ENCODE measurements at regions not wholly inside any gene's neighbourhood (a gene's known extent, or its start where the extent isn't known, plus 50 kb on each side); places are given as distances from the start of the nearest gene placed in this dataset.
"Not testable (repeated sequence)": the region's sequence is repeated elsewhere in the genome, so short reads cannot be mapped to it uniquely, and the experiment has no call there.

DNA sequence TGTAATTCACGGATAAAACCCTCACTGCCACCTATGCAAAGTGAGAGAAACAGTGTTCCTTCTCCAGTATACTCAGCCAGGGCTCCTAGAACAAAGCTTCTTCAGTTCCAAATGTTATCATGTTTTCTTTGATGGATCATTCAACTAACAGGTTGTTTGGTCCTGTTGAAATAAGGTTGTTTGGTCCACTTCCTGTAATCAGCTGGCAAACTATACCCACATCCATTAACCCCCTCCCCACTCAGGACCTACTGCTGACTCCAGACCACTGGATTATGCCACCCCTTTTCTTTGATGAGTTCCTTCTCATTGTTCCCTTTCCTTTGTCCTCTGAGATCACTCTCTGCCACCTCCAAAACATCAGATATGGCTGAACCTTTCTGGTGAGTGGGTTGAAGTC, 267.7 kb upstream of the USP25 start:
- intact Hi-C loops (cut with micrococcal nuclease): no loop called here
- H3K4me3 Mint-ChIP-seq: no peak overlapping the region
- ChIA-PET CTCF (no interaction called here), POLR2A (no interaction called here)
- peaks cover 3% of the 10 kb centered on the region for H3K27me3 Mint-ChIP-seq
- H3K36me3 Mint-ChIP-seq (ENCODE audit: low read depth): no peaks in the 10 kb centered on the region
- H3K4me1 Mint-ChIP-seq: no peaks in the 10 kb centered on the region
- ATAC-seq (ENCODE audit: low read depth): no peak
- DNase-seq: no peak
- no peak overlapping the region for H3K27ac Mint-ChIP-seq
- TF ChIP-seq, protein P1, sequence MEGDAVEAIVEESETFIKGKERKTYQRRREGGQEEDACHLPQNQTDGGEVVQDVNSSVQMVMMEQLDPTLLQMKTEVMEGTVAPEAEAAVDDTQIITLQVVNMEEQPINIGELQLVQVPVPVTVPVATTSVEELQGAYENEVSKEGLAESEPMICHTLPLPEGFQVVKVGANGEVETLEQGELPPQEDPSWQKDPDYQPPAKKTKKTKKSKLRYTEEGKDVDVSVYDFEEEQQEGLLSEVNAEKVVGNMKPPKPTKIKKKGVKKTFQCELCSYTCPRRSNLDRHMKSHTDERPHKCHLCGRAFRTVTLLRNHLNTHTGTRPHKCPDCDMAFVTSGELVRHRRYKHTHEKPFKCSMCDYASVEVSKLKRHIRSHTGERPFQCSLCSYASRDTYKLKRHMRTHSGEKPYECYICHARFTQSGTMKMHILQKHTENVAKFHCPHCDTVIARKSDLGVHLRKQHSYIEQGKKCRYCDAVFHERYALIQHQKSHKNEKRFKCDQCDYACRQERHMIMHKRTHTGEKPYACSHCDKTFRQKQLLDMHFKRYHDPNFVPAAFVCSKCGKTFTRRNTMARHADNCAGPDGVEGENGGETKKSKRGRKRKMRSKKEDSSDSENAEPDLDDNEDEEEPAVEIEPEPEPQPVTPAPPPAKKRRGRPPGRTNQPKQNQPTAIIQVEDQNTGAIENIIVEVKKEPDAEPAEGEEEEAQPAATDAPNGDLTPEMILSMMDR (IDR thresholded peaks at IDR 0.05): no peak
- H3K9me3 Mint-ChIP-seq: no peaks in the 10 kb centered on the region

DNA sequence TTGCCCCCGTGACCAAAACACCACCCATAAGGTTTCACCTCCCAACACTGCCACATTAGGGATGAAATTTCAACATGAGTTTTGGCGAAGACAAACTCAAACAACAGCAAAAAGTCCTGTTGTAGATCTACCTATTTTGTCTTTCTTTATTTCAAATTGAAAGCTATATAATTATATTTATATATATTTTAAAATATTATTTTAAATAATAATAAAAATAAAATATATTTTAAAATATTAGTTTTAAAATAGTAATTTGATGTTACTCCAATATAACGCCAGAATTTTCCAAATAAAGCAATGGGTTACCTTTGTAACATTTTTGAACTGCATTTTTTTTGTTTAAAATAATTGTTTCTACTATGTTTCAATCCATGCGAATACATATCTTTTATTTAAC, 263.5 kb upstream of the USP25 start:
- TF ChIP-seq, protein P1 (IDR thresholded peaks at IDR 0.05): no peak
- no peaks in the 10 kb centered on the region for H3K36me3 Mint-ChIP-seq (ENCODE audit: low read depth)
- intact Hi-C loops (cut with micrococcal nuclease): no loop called here
- ATAC-seq (ENCODE audit: low read depth) (no peak), DNase-seq (no peak)
- no peak overlapping the region for H3K4me3 Mint-ChIP-seq
- ChIA-PET POLR2A (no interaction called here), CTCF (no interaction called here)
- H3K27ac Mint-ChIP-seq: no peak overlapping the region
- H3K9me3 Mint-ChIP-seq: no peaks in the 10 kb centered on the region
- H3K27me3 Mint-ChIP-seq: peaks cover 3% of the 10 kb centered on the region
- H3K4me1 Mint-ChIP-seq: no peaks in the 10 kb centered on the region

DNA sequence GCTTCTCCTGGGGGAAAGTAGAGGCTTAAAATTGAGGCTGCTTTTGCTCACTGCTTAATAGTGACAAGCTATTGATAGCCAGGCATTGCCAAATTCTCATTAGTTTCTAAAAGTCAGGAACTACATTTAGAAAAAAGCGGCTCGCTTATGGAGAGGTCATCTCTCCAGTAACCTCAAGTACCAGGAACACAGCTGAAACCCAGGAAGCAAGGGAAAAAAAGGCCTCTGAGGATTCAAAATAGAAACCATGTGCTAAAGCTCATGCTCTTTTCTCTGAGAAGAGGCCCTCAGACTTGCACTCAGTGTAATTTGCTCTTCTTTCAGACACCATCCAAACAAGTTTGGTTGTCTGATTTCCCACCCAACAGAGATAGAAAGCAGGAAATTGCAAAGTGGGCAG, 261.4 kb upstream of the USP25 start:
- intact Hi-C loops (cut with micrococcal nuclease): no loop called here
- TF ChIP-seq, protein P1 (IDR thresholded peaks at IDR 0.05): no peak
- Mint-ChIP-seq H3K27me3 (peaks cover 1% of the 10 kb centered on the region), H3K4me1 (no peaks in the 10 kb centered on the region), H3K9me3 (no peaks in the 10 kb centered on the region), H3K4me3 (no peak overlapping the region), H3K36me3 (ENCODE audit: low read depth) (no peaks in the 10 kb centered on the region), H3K27ac (no peak overlapping the region)
- ChIA-PET CTCF (no interaction called here), POLR2A (no interaction called here)
- DNase-seq (no peak), ATAC-seq (ENCODE audit: low read depth) (no peak)

DNA sequence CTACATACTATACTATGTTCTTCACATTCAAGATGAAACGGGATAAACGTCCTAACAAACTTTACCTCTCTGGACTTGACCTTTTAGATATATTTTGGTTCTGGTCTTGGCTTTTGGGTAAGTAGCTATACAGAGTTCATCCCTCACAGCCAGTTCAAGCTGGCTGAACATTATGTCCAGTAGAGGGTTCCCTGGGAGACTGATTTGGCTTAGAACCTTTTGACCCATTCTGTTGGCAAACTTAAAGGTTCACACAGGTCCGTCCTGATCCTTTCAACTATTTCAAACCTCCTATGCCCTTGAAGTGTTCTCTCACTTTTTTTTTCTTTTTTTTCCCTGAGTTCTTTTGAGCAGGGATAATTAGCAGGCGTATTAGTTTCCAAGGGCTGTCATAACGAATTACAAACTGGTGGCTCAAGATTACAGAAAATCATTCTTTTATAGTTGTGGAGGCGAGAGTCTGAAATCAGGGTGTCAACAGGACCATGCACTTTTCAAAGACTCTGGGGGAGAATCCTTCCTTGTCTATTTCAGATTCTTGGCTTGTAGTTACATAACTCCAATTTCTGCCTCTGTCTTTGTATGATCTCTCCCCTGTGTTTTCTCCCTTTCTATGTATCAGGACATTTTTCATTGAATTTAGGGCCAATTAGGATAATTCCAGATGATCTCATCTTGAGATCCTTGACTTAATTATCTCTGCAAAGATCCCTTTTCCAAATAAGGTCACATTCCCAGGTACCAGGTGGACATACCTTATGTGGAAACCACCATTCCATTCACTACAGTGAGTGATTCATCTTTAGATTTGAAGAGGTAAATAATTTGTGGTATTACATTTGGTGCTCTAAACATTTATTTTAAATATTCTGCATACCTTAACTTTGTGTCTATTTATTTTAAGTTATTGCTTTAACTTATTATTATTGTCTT, 257.4 kb upstream of the USP25 start:
- H3K27me3 Mint-ChIP-seq: peaks cover 1% of the 10 kb centered on the region
- CTCF ChIA-PET: no interaction called here
- H3K27ac Mint-ChIP-seq: no peak overlapping the region
- TF ChIP-seq, protein P1 (IDR thresholded peaks at IDR 0.05): no peak
- no peaks in the 10 kb centered on the region for H3K4me1 Mint-ChIP-seq
- intact Hi-C loops (cut with micrococcal nuclease): no loop called here
- POLR2A ChIA-PET: no interaction called here
- H3K9me3 Mint-ChIP-seq: peaks cover 3% of the 10 kb centered on the region
- H3K4me3 Mint-ChIP-seq: no peak overlapping the region
- ATAC-seq (ENCODE audit: low read depth): no peak
- no peak for DNase-seq
- no peaks in the 10 kb centered on the region for H3K36me3 Mint-ChIP-seq (ENCODE audit: low read depth)

DNA sequence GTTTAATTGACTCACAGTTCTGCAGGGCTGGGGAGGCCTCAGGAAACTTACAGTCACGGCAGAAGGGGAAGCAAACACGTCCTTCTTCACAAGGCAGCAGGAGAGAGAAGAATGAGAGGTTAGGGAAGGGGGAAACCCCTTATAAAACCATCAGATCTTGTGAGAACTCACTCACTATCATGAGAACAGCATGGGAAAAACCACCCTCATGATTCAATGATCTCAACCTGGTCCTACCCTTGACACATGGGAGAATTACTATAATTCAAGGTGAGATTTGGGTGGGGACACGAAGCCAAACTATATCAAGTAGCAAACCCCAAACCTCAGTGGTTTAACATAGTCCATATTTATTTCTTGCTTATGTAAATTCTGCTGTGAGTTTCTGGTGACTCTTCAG, 252.0 kb upstream of the USP25 start:
- H3K36me3 Mint-ChIP-seq (ENCODE audit: low read depth); H3K27ac Mint-ChIP-seq; POLR2A ChIA-PET; H3K4me1 Mint-ChIP-seq; DNase-seq; intact Hi-C loops (cut with micrococcal nuclease); H3K4me3 Mint-ChIP-seq; H3K9me3 Mint-ChIP-seq; H3K27me3 Mint-ChIP-seq; ATAC-seq (ENCODE audit: low read depth): not testable (repeated sequence)
- CTCF ChIA-PET: interaction anchor here (1.5 kb wide), 1 partner anchor 614 kb away, joined by 4 read pairs; no protein-coding TSS in a partner anchor

Measured in activated B cell treated with CpG ODN at 0.5 μM for 24 hours (primary cell).